Astrocyte (in vitro differentiated cells and primary cell): ENCODE measurements at regions not wholly inside any gene's neighbourhood (a gene's known extent, or its start where the extent isn't known, plus 50 kb on each side); places are given as distances from the start of the nearest gene placed in this dataset.

Source experiments
- CTCF ChIP-seq: IDR thresholded peaks from 2 replicates; pipeline ENCODE4 v1.5.1; 2011; ENCODE audit warnings: low read depth, mild to moderate bottlenecking, inconsistent platforms, low read length, moderate library complexity; ENCODE audit not compliant: insufficient read depth
- EZH2 ChIP-seq: IDR thresholded peaks from 2 replicates; pipeline ENCODE4 v1.6.1; 2012; ENCODE audit warnings: mild to moderate bottlenecking, low read length, inconsistent platforms; ENCODE audit not compliant: insufficient read depth

GRCh38 chr3:69539134-69539533, 153.2 kb upstream of the FRMD4B start:
- no peak for TF ChIP-seq CTCF
- TF ChIP-seq EZH2: no peak
